Right hindlimb (tissue), 1 donor: ENCODE measurements at regions not wholly inside any gene's neighbourhood (a gene's known extent, or its start where the extent isn't known, plus 50 kb on each side); places are given as distances from the start of the nearest gene placed in this dataset.
A peak's percentile ranks its signal among the peaks of the same experiment; 100 is the strongest.
"Not testable (repeated sequence)": the region's sequence is repeated elsewhere in the genome, so short reads cannot be mapped to it uniquely, and the experiment has no call there.

ENCODE experiments used
- DNase-seq: peaks from one replicate; pipeline ENCODE4 v3.0.0-alpha.2; 2018

- DNase-seq: peak; percentile 78
Observed at GRCh38 chr10:118953598-118954393, 75.7 kb upstream of the NANOS1 start.

- no peak for DNase-seq
Observed at GRCh38 chr10:118955531-118955930, 74.0 kb upstream of the NANOS1 start.

- no peak for DNase-seq
Observed at GRCh38 chr10:118955951-118956801, 73.3 kb upstream of the NANOS1 start.

GRCh38 chr10:118956802-118957442, 72.6 kb upstream of the NANOS1 start:
- DNase-seq: no peak

GRCh38 chr10:118957443-118957825, 72.1 kb upstream of the NANOS1 start:
- no peak for DNase-seq

GRCh38 chr10:118957966-118958365, 71.5 kb upstream of the NANOS1 start:
- DNase-seq: peak; percentile 4

GRCh38 chr10:118958559-118958958, 71.0 kb upstream of the NANOS1 start:
- no peak for DNase-seq

- peak; percentile 25 for DNase-seq
Observed at GRCh38 chr10:118958984-118959925, 70.3 kb upstream of the NANOS1 start.

GRCh38 chr10:118960157-118961090, 69.1 kb upstream of the NANOS1 start:
- peak; percentile 82 for DNase-seq

- no peak for DNase-seq
Observed at GRCh38 chr10:118961436-118961835, 68.1 kb upstream of the NANOS1 start.

- DNase-seq: not testable (repeated sequence)
Observed at GRCh38 chr10:118962331-118962868, 67.1 kb upstream of the NANOS1 start.

- no peak for DNase-seq
Observed at GRCh38 chr10:118963341-118963740, 66.2 kb upstream of the NANOS1 start.

- DNase-seq: no peak
Observed at GRCh38 chr10:118963933-118964332, 65.6 kb upstream of the NANOS1 start.

GRCh38 chr10:118964476-118964875, 65.0 kb upstream of the NANOS1 start:
- not testable (repeated sequence) for DNase-seq

- no peak for DNase-seq
Observed at GRCh38 chr10:118965096-118965495, 64.4 kb upstream of the NANOS1 start.

GRCh38 chr10:118965645-118966044, 63.9 kb upstream of the NANOS1 start:
- DNase-seq: peak; percentile 64

GRCh38 chr10:118966076-118966849, 63.3 kb upstream of the NANOS1 start:
- peak; percentile 40 for DNase-seq

- no peak for DNase-seq
Observed at GRCh38 chr10:118966850-118967125, 62.7 kb upstream of the NANOS1 start.

- no peak for DNase-seq
Observed at GRCh38 chr10:118967160-118967559, 62.4 kb upstream of the NANOS1 start.

GRCh38 chr10:118968060-118968459, 61.5 kb upstream of the NANOS1 start:
- no peak for DNase-seq
